ENCODE measurements at regions not wholly inside any gene's neighbourhood (a gene's known extent, or its start where the extent isn't known, plus 50 kb on each side); places are given as distances from the start of the nearest gene placed in this dataset.

- H3K27me3 ChIP-seq, result no peaks in the 10 kb centered on the region
- H3K9me3 ChIP-seq, result no peaks in the 10 kb centered on the region
- H3K4me1 ChIP-seq, result no peaks in the 10 kb centered on the region
- H3K36me3 ChIP-seq, result no peaks in the 10 kb centered on the region
- TF ChIP-seq EP300 (IDR thresholded peaks at IDR 0.05), result no peak
- no peak for TF ChIP-seq CTCF (IDR thresholded peaks at IDR 0.05)
- TF ChIP-seq POLR2AphosphoS5 (IDR thresholded peaks at IDR 0.05), result no peak
- TF ChIP-seq POLR2A (IDR thresholded peaks at IDR 0.05; ENCODE audit: low read depth), result no peak
- no peak for DNase-seq (ENCODE audit: extremely low spot score)
- intact Hi-C loops (cut with DNase I), result no loop called here
- H3K27ac ChIP-seq (replicated peaks in 1 of 4), result no peak overlapping the region
- 63% methylated on average over 1 of the region's 1 CpG for WGBS
- H3K4me3 ChIP-seq, result no peak overlapping the region
Observed at GRCh38 chr2:139825726-139826125, 1045.5 kb upstream of the NXPH2 start.

- H3K27ac ChIP-seq (replicated peaks in 1 of 4), result no peak overlapping the region
- no peaks in the 10 kb centered on the region for H3K4me1 ChIP-seq
- no peaks in the 10 kb centered on the region for H3K27me3 ChIP-seq
- no peak for DNase-seq (ENCODE audit: extremely low spot score)
- H3K9me3 ChIP-seq, result no peaks in the 10 kb centered on the region
- no peak overlapping the region for H3K4me3 ChIP-seq
- 42% methylated on average over 2 of the region's 2 CpGs for WGBS
- no peak for TF ChIP-seq CTCF (IDR thresholded peaks at IDR 0.05)
- no peak for TF ChIP-seq POLR2A (IDR thresholded peaks at IDR 0.05; ENCODE audit: low read depth)
- TF ChIP-seq EP300 (IDR thresholded peaks at IDR 0.05), result no peak
- TF ChIP-seq POLR2AphosphoS5 (IDR thresholded peaks at IDR 0.05), result no peak
- intact Hi-C loops (cut with DNase I), result no loop called here
- no peaks in the 10 kb centered on the region for H3K36me3 ChIP-seq
Observed at GRCh38 chr2:139819273-139819796, 1039.1 kb upstream of the NXPH2 start.

GRCh38 chr2:139814458-139814857 is 1034.3 kb upstream of the NXPH2 start:
- H3K9me3 ChIP-seq, result no peaks in the 10 kb centered on the region
- no peak overlapping the region for H3K27ac ChIP-seq (replicated peaks in 1 of 4)
- H3K4me3 ChIP-seq, result no peak overlapping the region
- H3K27me3 ChIP-seq, result no peaks in the 10 kb centered on the region
- no peak for DNase-seq (ENCODE audit: extremely low spot score)
- WGBS, result 78% methylated on average over 2 of the region's 2 CpGs
- TF ChIP-seq CTCF (IDR thresholded peaks at IDR 0.05) (no peak), POLR2A (IDR thresholded peaks at IDR 0.05; ENCODE audit: low read depth) (no peak), POLR2AphosphoS5 (IDR thresholded peaks at IDR 0.05) (no peak), EP300 (IDR thresholded peaks at IDR 0.05) (no peak)
- H3K4me1 ChIP-seq, result no peaks in the 10 kb centered on the region
- H3K36me3 ChIP-seq, result no peaks in the 10 kb centered on the region
- intact Hi-C loops (cut with DNase I), result no loop called here

- no peak for TF ChIP-seq POLR2AphosphoS5 (IDR thresholded peaks at IDR 0.05)
- no peak for TF ChIP-seq EP300 (IDR thresholded peaks at IDR 0.05)
- TF ChIP-seq POLR2A (IDR thresholded peaks at IDR 0.05; ENCODE audit: low read depth), result no peak
- no peak for TF ChIP-seq CTCF (IDR thresholded peaks at IDR 0.05)
- WGBS, result 83% methylated on average over 2 of the region's 2 CpGs
- H3K27me3 ChIP-seq, result no peaks in the 10 kb centered on the region
- H3K36me3 ChIP-seq, result no peaks in the 10 kb centered on the region
- H3K4me3 ChIP-seq, result no peak overlapping the region
- no peaks in the 10 kb centered on the region for H3K9me3 ChIP-seq
- no peak overlapping the region for H3K27ac ChIP-seq (replicated peaks in 1 of 4)
- intact Hi-C loops (cut with DNase I), result no loop called here
- DNase-seq (ENCODE audit: extremely low spot score), result no peak
- H3K4me1 ChIP-seq, result no peaks in the 10 kb centered on the region
Observed at GRCh38 chr2:139813340-139813739, 1033.2 kb upstream of the NXPH2 start.

- H3K27ac ChIP-seq (replicated peaks in 1 of 4), result no peak overlapping the region
- no peak overlapping the region for H3K4me3 ChIP-seq
- H3K4me1 ChIP-seq, result no peaks in the 10 kb centered on the region
- WGBS, result 20% methylated on average over 4 of the region's 4 CpGs
- H3K27me3 ChIP-seq, result no peaks in the 10 kb centered on the region
- DNase-seq (ENCODE audit: extremely low spot score), result no peak
- H3K36me3 ChIP-seq, result no peaks in the 10 kb centered on the region
- no peaks in the 10 kb centered on the region for H3K9me3 ChIP-seq
- TF ChIP-seq POLR2A (IDR thresholded peaks at IDR 0.05; ENCODE audit: low read depth) (no peak), POLR2AphosphoS5 (IDR thresholded peaks at IDR 0.05) (no peak), EP300 (IDR thresholded peaks at IDR 0.05) (no peak), CTCF (IDR thresholded peaks at IDR 0.05) (no peak)
- intact Hi-C loops (cut with DNase I), result no loop called here
Observed at GRCh38 chr2:139805441-139805840, 1025.3 kb upstream of the NXPH2 start.

Data from esophagus muscularis mucosa (tissue), 4 donors.